Neural cell (in vitro differentiated cells): ENCODE measurements at regions not wholly inside any gene's neighbourhood (a gene's known extent, or its start where the extent isn't known, plus 50 kb on each side); places are given as distances from the start of the nearest gene placed in this dataset.

ENCODE experiments used
- CTCF ChIP-seq: fragments of 450-650 bp; IDR thresholded peaks from 2 replicates; pipeline ENCODE4 v1.5.1; 2014; ENCODE audit warnings: antibody characterized with exemption, mild to moderate bottlenecking, moderate library complexity; ENCODE audit not compliant: poor library complexity, severe bottlenecking
- EP300 ChIP-seq: fragments of 450-650 bp; conservative IDR thresholded peaks from 2 replicates; pipeline ENCODE4 v1.6.1; 2014; ENCODE audit warnings: antibody characterized with exemption, mild to moderate bottlenecking, moderate library complexity; ENCODE audit not compliant: poor library complexity, severe bottlenecking
- EZH2 ChIP-seq: fragments of 200-600, 300-800 bp; shearing (Covaris generic), sonication (generic); IDR thresholded peaks from 2 replicates; pipeline ENCODE4 v1.6.1; 2014; ENCODE audit warnings: antibody characterized with exemption, low read length, borderline replicate concordance, mild to moderate bottlenecking; ENCODE audit not compliant: insufficient read depth, poor library complexity, severe bottlenecking
- MXI1 ChIP-seq: fragments of 450-650 bp; conservative IDR thresholded peaks from 2 replicates; pipeline ENCODE4 v1.6.1; 2014; ENCODE audit warnings: antibody characterized with exemption, mild to moderate bottlenecking; ENCODE audit not compliant: poor library complexity, severe bottlenecking
- POLR2AphosphoS5 ChIP-seq: IDR thresholded peaks from 2 replicates; pipeline ENCODE4 v1.6.1; 2012
- RAD21 ChIP-seq: fragments of 450-650 bp; conservative IDR thresholded peaks from 2 replicates; pipeline ENCODE4 v1.6.1; 2014; ENCODE audit warnings: antibody characterized with exemption, mild to moderate bottlenecking, moderate library complexity
- REST ChIP-seq: IDR thresholded peaks from 2 replicates; pipeline ENCODE4 v1.6.1; 2012; ENCODE audit warnings: borderline replicate concordance
- SMC3 ChIP-seq: fragments of 450-650 bp; conservative IDR thresholded peaks from 2 replicates; pipeline ENCODE4 v1.6.1; 2014; ENCODE audit warnings: antibody characterized with exemption, mild to moderate bottlenecking, moderate library complexity; ENCODE audit not compliant: poor library complexity

DNA sequence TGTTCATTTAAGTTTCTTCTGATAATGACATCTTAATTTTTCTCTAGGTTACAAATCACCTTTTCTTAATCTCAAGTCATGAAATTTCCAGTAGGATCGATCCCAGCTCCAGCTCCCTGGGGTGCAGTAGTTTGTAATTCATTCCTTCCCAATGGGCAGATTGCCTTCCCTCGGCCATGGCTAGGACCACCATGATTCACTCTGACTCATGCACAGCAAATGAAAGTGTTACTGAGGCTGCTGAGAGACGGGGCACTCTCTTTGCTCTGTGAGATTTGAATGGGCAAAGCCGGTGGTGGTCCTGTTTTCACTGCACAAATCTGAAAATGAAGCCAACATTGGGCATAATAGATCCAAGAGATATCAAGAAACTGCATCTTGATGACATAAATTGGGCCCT lies 202.8 kb upstream of the IRS2 start:
- no peak for TF ChIP-seq CTCF
- TF ChIP-seq EP300, result no peak
- TF ChIP-seq POLR2AphosphoS5, result no peak
- TF ChIP-seq EZH2, result no peak
- TF ChIP-seq MXI1, result no peak
- no peak for TF ChIP-seq REST
- no peak for TF ChIP-seq RAD21
- TF ChIP-seq SMC3, result no peak
